ENCODE measurements at regions not wholly inside any gene's neighbourhood (a gene's known extent, or its start where the extent isn't known, plus 50 kb on each side); places are given as distances from the start of the nearest gene placed in this dataset.

DNA sequence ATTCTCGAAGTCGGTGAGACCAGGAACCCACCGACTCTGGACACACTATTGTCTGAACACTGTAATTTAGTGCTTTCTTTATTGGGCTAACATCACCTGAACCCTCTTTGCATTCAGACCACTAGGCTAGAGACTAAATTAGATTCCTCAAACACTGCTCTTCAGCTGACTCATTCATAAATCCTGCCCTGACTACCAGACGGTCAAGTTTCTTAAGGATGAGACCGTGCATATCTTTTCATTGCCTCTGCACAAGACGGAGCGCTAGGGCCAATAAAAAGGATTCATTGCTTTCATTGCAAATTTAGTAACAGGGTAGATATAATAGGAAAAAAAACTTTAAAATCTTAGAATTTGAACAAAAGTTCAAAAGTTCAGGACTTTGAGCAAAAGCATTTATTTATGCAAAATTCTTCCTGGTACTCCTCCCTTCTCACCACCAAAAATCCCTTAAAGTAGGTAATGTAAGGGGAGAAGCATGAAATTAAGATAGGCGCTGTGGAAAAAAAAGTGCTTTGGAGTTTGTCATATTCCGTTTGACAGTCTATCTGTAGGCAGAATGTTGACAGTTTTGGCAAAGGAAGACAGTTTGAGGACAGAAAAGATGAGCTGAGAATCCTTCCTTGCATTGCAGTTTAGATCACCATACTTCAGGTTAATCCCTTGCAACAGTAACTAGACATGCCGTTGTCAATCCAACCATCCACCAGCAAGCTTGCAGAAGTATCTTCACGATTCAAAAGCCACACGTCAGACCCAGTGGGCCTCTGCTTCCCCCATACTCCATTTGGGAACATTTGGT is 328.6 kb upstream of the JARID2 start:
- ATAC-seq (peak in 3 of 4 donors; percentile 66 to 85 (median 70)), DNase-seq (no peak)
- Histone ChIP-seq H3K4me3 (no peak overlapping the region), H3K9me3 (no peaks in the 10 kb centered on the region), H3K27me3 (ENCODE audit: insufficient read depth in 3 of 3, low read length in 2 of 3) (no peaks in the 10 kb centered on the region), H3K4me1 (peaks cover 19% of the 10 kb centered on the region), H3K36me3 (ENCODE audit: insufficient read depth in 1 of 2, low read depth in 1 of 2) (no peaks in the 10 kb centered on the region), H3K27ac (no peak overlapping the region)
- TF ChIP-seq, protein P1, sequence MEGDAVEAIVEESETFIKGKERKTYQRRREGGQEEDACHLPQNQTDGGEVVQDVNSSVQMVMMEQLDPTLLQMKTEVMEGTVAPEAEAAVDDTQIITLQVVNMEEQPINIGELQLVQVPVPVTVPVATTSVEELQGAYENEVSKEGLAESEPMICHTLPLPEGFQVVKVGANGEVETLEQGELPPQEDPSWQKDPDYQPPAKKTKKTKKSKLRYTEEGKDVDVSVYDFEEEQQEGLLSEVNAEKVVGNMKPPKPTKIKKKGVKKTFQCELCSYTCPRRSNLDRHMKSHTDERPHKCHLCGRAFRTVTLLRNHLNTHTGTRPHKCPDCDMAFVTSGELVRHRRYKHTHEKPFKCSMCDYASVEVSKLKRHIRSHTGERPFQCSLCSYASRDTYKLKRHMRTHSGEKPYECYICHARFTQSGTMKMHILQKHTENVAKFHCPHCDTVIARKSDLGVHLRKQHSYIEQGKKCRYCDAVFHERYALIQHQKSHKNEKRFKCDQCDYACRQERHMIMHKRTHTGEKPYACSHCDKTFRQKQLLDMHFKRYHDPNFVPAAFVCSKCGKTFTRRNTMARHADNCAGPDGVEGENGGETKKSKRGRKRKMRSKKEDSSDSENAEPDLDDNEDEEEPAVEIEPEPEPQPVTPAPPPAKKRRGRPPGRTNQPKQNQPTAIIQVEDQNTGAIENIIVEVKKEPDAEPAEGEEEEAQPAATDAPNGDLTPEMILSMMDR (IDR thresholded peaks at IDR 0.05): no peak
- intact Hi-C loops (cut with DNase I): no loop called here
- WGBS, 3 donors: 60 to 74% (median 73%) methylated on average over 12 of the region's 12 CpGs

DNA sequence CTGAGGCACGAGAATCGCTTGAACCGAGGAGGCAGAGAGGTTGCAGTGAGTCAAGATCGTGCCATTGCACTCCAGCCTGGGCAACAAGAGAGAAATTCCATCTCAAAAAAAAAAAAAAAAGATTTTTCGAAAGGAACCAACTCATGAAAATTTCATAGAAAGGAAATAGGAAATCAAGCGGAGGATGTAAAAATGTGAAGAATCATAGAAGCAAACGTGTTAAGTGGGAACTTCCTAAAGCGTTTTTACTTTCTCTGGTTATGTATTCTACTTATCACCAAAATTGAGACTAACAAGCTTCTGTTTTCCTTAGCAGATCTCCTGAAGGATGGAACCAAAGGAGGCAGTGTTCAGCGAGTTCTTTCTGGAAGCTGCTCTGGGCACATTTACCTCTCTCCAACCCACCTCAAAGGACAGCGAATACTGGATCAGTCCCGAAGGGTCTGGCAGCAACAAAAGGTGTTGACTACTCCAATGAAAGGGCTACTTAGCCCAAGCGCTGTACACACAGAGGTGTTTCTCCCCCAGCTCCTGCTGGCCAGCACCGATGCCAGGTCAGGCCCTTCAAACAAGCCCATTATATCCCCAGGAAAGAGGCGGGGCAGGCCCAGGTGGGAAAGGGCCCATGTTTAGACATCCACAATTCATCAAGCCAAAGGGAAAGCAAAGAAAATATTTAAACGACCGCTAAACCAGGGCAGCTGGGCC is 327.5 kb upstream of the JARID2 start:
- Histone ChIP-seq H3K27me3 (ENCODE audit: insufficient read depth in 3 of 3, low read length in 2 of 3) (no peaks in the 10 kb centered on the region), H3K4me1 (peaks cover 29% of the 10 kb centered on the region), H3K9me3 (no peaks in the 10 kb centered on the region), H3K4me3 (no peak overlapping the region), H3K36me3 (ENCODE audit: insufficient read depth in 1 of 2, low read depth in 1 of 2) (no peaks in the 10 kb centered on the region), H3K27ac (no peak overlapping the region)
- ATAC-seq: no peak
- intact Hi-C loops (cut with DNase I): no loop called here
- 91 to 94% (median 92%) methylated on average over 16 of the region's 16 CpGs for WGBS, 3 donors
- DNase-seq: no peak
- TF ChIP-seq, protein P1 (IDR thresholded peaks at IDR 0.05): no peak

DNA sequence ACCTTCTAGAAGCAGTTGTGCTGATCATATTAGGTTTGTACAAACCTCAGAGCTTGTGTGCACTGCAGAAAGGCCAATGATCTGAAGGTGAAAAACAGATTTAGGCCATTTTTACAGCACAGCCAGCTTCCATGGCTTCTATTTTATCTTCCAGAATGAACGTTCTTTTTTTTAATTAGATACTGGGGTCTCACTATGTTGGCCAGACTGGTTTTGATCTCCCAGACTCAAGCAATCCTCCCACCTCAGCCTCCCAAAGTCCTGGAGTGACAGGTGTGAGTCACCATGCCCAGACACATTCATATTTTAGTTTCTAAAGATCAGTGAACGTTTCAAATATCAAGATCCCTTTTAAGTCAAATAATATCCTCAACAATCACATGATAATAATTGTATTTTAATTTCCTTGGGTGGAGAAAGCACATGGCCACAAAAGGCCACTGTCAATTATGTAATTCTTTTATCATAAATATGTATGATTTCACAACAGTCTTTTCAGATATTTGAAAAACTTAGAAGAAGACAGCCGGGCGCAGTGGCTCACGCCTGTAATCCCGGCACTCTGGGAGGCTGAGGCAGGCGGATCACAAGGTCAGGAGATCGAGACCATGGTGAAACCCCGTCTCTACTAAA is 326.7 kb upstream of the JARID2 start:
- no peaks in the 10 kb centered on the region for H3K27me3 ChIP-seq (ENCODE audit: insufficient read depth in 3 of 3, low read length in 2 of 3)
- WGBS, 3 donors: 87 to 88% (median 88%) methylated on average over 9 of the region's 9 CpGs
- ATAC-seq: no peak

DNA sequence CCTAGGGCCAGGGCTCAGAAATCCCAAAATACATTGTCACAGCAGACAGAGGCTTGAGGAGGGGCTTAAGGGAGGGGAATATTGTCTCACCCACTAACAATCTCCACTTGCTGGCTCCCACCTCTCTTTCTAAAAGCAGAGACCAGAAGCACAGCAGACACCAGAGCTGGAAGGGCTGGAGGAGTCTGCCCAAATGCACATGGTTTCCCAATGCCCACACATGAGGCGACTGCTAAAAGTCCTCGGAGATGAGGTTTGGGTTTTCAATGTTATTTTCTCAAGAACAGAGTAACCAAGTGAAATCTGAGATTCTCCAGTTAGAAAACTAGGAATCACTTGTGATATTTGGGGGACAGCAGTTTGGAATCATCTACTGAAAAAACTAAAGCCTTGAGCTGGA is 325.6 kb upstream of the JARID2 start:
- 89 to 94% (median 90%) methylated on average over 2 of the region's 2 CpGs for WGBS, 3 donors
- DNase-seq (no peak), ATAC-seq (no peak)
- TF ChIP-seq, protein P1 (IDR thresholded peaks at IDR 0.05): no peak
- Histone ChIP-seq H3K27ac (no peak overlapping the region), H3K4me3 (no peak overlapping the region), H3K27me3 (ENCODE audit: insufficient read depth in 3 of 3, low read length in 2 of 3) (no peaks in the 10 kb centered on the region), H3K9me3 (no peaks in the 10 kb centered on the region), H3K4me1 (peaks cover 47% of the 10 kb centered on the region), H3K36me3 (ENCODE audit: insufficient read depth in 1 of 2, low read depth in 1 of 2) (no peaks in the 10 kb centered on the region)
- intact Hi-C loops (cut with DNase I): loop anchor here (5.0 to 10.0 kb wide), 3 partner anchors 33 to 145 kb away; no protein-coding TSS in a partner anchor

More for the DNA sequence above, 326.7 kb upstream of the JARID2 start:
- peaks cover 36% of the 10 kb centered on the region for H3K4me1 ChIP-seq
- no peaks in the 10 kb centered on the region for H3K9me3 ChIP-seq
- intact Hi-C loops (cut with DNase I): no loop called here
- H3K4me3 ChIP-seq: no peak overlapping the region
- no peak for DNase-seq
- no peak overlapping the region for H3K27ac ChIP-seq
- H3K36me3 ChIP-seq (ENCODE audit: insufficient read depth in 1 of 2, low read depth in 1 of 2): no peaks in the 10 kb centered on the region
- TF ChIP-seq, protein P1 (IDR thresholded peaks at IDR 0.05): no peak
